Activated CD8-positive, alpha-beta T cell treated with anti-CD3 and anti-CD28 coated beads for 36 hours (primary cell): ENCODE measurements at regions not wholly inside any gene's neighbourhood (a gene's known extent, or its start where the extent isn't known, plus 50 kb on each side); places are given as distances from the start of the nearest gene placed in this dataset.

Experiments
- ATAC-seq: fragments of 200-7000 bp; cut with Tn5 transposase; one replicate; pipeline ENCODE4 v1.10.0; 2021; ENCODE audit warnings: mild to moderate bottlenecking, moderate library complexity
- CTCF ChIA-PET: fragments of 350-600 bp; sonication (Branson Sonifier 250); formaldehyde crosslinking; loops from one replicate; lab custom pipeline; 2021; ENCODE audit warnings: antibody characterized with exemption; lab: Charles Lee
- POLR2A ChIA-PET: fragments of 350-600 bp; sonication (Branson Sonifier 250); formaldehyde crosslinking; loops from one replicate; lab custom pipeline; 2021; ENCODE audit warnings: antibody characterized with exemption; lab: Charles Lee
- DNase-seq: peaks from one replicate; pipeline ENCODE4 v3.0.0-alpha.2; 2020
- H3K27ac Mint-ChIP-seq: one replicate; pipeline ENCODE4 v1.8.0; 2021; ENCODE audit warnings: mild to moderate bottlenecking, mixed read lengths
- H3K27me3 Mint-ChIP-seq: one replicate; pipeline ENCODE4 v1.8.0; 2021; ENCODE audit warnings: mixed read lengths
- H3K36me3 Mint-ChIP-seq: one replicate; pipeline ENCODE4 v1.8.0; 2021; ENCODE audit warnings: low read depth, mixed read lengths
- H3K4me1 Mint-ChIP-seq: one replicate; pipeline ENCODE4 v1.8.0; 2021; ENCODE audit warnings: low read depth, mixed read lengths
- H3K4me3 Mint-ChIP-seq: one replicate; pipeline ENCODE4 v1.8.0; 2021; ENCODE audit warnings: mild to moderate bottlenecking, moderate library complexity, mixed read lengths
- H3K9me3 Mint-ChIP-seq: one replicate; pipeline ENCODE4 v1.8.0; 2021; ENCODE audit warnings: mixed read lengths
- intact Hi-C: fragments of 100-400 bp; cut with micrococcal nuclease; formaldehyde crosslinking; loops from one replicate; pipeline ENCODE4 v1.10.0; 2022
- TF ChIP-seq, protein P1 (sequence below): fragments of 200-600 bp; IDR thresholded peaks from one replicate; pipeline ENCODE4 v1.8.0; 2022; ENCODE audit warnings: antibody characterized with exemption, mild to moderate bottlenecking

DNA sequence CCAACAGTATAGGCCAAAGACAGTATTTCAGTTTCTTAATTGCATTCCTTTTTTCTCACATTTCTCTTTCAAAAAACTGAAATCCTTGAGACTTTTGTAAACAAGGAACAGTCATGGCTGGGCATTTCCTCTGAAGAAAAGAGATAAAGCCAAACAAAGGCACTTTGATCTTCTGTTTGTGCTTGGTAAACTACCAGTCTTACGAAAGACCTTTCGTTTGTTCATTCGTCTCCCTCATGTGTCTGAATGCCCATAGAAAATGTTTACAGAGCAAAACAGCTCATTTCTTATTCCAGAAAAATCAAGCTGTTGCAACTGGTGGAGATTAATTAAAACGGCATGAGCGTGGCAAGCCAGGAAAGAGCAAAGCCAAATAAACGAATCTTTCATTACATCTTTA is 178.0 kb downstream of the GASK1B start:
- H3K36me3 Mint-ChIP-seq: no peaks in the 10 kb centered on the region
- H3K4me3 Mint-ChIP-seq: no peak overlapping the region
- intact Hi-C loops: loop anchor here (5.0 kb wide), 1 partner anchor 257 kb away; no protein-coding TSS in a partner anchor
- TF ChIP-seq, protein P1, sequence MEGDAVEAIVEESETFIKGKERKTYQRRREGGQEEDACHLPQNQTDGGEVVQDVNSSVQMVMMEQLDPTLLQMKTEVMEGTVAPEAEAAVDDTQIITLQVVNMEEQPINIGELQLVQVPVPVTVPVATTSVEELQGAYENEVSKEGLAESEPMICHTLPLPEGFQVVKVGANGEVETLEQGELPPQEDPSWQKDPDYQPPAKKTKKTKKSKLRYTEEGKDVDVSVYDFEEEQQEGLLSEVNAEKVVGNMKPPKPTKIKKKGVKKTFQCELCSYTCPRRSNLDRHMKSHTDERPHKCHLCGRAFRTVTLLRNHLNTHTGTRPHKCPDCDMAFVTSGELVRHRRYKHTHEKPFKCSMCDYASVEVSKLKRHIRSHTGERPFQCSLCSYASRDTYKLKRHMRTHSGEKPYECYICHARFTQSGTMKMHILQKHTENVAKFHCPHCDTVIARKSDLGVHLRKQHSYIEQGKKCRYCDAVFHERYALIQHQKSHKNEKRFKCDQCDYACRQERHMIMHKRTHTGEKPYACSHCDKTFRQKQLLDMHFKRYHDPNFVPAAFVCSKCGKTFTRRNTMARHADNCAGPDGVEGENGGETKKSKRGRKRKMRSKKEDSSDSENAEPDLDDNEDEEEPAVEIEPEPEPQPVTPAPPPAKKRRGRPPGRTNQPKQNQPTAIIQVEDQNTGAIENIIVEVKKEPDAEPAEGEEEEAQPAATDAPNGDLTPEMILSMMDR: no peak
- ATAC-seq (no peak), DNase-seq (no peak)
- POLR2A ChIA-PET: no interaction called here
- H3K9me3 Mint-ChIP-seq: no peaks in the 10 kb centered on the region
- no peaks in the 10 kb centered on the region for H3K27me3 Mint-ChIP-seq
- CTCF ChIA-PET: interaction anchor here (1.2 kb wide), 1 partner anchor 176 kb away, joined by 3 read pairs; no protein-coding TSS in a partner anchor
- H3K4me1 Mint-ChIP-seq: peaks cover 3% of the 10 kb centered on the region
- no peak overlapping the region for H3K27ac Mint-ChIP-seq

DNA sequence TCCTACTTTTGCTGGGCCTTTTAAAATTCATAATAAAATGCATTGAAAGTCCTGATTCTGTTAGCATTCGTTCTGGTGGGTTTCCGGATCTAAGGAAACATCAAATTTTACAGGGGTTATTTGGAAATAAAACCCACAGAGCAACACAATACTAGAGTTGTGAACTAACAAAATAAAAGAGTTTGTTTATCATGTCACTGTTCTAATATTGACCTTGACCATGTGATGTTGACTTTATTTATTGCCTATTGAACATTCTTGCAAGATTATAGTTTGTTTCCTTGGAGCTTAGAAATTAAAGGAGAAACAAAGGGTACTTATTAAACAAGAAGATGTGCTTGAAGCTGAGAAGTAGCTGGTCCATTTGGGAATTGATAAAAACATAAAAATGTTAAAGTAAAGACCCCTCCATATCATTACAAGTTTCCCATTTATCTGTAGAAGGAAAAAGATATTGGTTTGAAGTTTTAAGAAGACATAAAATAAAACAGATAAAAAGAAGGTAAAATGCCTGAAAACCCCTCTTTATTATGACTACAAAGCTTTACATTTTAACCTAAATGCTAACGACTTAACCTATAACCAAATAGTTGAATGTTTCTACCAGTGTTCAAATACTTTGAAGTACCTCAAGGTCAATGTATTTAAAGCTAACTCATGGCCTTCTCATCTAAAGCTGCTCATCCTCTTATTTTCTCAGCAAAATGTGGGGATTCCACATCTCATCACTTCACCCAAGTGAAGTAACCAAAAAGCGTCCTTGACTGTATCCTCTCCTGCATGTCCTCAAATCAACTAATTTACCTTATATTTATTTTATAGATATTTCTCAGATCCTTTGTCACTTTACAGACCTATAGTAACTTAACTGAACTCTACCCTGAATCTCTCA is 179.6 kb downstream of the GASK1B start:
- peaks cover 1% of the 10 kb centered on the region for H3K27me3 Mint-ChIP-seq
- POLR2A ChIA-PET: no interaction called here
- CTCF ChIA-PET: interaction anchor here (0.9 to 1.1 kb wide), 3 partner anchors 11 to 179 kb away, joined by 3 to 5 read pairs (median 4); no protein-coding TSS in a partner anchor
- peaks cover 3% of the 10 kb centered on the region for H3K4me1 Mint-ChIP-seq
- no peak overlapping the region for H3K27ac Mint-ChIP-seq
- no peak for ATAC-seq
- TF ChIP-seq, protein P1: no peak
- intact Hi-C loops: loop anchor here (2.0 to 5.0 kb wide), 2 partner anchors 180 to 259 kb away; partner anchors contain the start of gene GASK1B
- no peak for DNase-seq
- no peak overlapping the region for H3K4me3 Mint-ChIP-seq
- no peaks in the 10 kb centered on the region for H3K36me3 Mint-ChIP-seq
- H3K9me3 Mint-ChIP-seq: no peaks in the 10 kb centered on the region

DNA sequence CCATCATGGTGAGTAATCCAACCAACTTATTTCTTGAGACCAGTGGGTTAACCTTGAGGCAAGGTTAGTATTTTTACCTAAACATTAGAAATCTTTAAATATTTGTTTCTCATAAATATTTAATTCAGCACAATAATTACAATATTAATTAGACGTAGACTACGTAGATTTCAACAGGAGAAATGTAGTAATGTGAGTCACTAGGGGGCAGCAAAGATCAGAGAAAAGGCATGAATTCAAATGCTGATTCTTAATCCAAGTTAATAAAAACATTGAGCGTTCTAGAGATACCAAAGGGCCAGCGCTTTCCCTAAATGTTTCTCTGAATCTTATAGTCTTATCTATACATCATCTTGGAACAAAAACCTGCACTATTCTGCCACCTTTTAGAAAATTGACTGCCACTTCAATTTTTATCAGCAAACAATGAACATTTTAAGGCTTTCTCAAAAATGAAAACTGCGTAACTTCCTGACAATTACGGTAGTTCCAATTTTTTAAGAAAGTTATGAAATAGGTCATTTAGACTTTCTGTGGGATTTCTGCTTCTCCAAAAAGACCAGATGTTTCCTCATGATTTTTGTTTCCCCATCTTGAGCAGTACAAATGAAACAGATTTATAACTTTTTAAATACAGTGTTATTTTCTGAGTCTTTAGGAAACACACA is 180.7 kb downstream of the GASK1B start:
- Mint-ChIP-seq H3K36me3 (no peaks in the 10 kb centered on the region), H3K27me3 (peaks cover 2% of the 10 kb centered on the region), H3K27ac (no peak overlapping the region), H3K9me3 (no peaks in the 10 kb centered on the region), H3K4me3 (no peak overlapping the region), H3K4me1 (peaks cover 3% of the 10 kb centered on the region)
- peak; percentile 37 for DNase-seq
- ChIA-PET CTCF (no interaction called here), POLR2A (no interaction called here)
- TF ChIP-seq, protein P1: peak; percentile 73
- intact Hi-C loops: loop anchor here (2.0 to 5.0 kb wide), 2 partner anchors 181 to 260 kb away; partner anchors contain the start of gene GASK1B
- ATAC-seq: no peak

DNA sequence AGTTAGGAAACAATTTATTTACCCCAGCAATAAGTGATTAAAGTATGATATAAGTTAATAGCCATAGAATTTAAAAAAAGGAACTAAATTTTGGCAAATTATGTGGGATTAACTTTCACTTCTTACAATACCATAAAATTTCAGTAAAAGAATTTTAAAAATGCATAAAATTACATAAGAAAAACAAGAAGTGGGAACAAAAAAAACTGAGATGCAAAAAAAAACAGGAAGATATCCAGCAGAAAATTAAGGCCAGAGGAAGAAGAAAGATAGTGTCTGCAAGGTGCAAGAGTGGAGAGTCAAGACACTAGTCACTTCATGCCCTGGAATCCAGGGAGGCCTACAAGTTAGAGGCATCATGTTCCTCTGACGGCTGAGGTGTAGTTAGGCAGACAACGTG is 184.2 kb downstream of the GASK1B start:
- Mint-ChIP-seq H3K4me1 (peaks cover 3% of the 10 kb centered on the region), H3K9me3 (no peaks in the 10 kb centered on the region), H3K36me3 (no peaks in the 10 kb centered on the region), H3K27ac (no peak overlapping the region), H3K27me3 (peaks cover 2% of the 10 kb centered on the region), H3K4me3 (no peak overlapping the region)
- ATAC-seq (no peak), DNase-seq (no peak)
- CTCF ChIA-PET: no interaction called here
- intact Hi-C loops: loop anchor here (10.0 kb wide), 1 partner anchor 774 kb away; no protein-coding TSS in a partner anchor
- TF ChIP-seq, protein P1: no peak
- POLR2A ChIA-PET: no interaction called here
